ENCODE measurements at regions not wholly inside any gene's neighbourhood (a gene's known extent, or its start where the extent isn't known, plus 50 kb on each side); places are given as distances from the start of the nearest gene placed in this dataset.

GRCh38 chr5:61822584-61822983 is 483.4 kb upstream of the KIF2A start:
- TF ChIP-seq, protein P1, sequence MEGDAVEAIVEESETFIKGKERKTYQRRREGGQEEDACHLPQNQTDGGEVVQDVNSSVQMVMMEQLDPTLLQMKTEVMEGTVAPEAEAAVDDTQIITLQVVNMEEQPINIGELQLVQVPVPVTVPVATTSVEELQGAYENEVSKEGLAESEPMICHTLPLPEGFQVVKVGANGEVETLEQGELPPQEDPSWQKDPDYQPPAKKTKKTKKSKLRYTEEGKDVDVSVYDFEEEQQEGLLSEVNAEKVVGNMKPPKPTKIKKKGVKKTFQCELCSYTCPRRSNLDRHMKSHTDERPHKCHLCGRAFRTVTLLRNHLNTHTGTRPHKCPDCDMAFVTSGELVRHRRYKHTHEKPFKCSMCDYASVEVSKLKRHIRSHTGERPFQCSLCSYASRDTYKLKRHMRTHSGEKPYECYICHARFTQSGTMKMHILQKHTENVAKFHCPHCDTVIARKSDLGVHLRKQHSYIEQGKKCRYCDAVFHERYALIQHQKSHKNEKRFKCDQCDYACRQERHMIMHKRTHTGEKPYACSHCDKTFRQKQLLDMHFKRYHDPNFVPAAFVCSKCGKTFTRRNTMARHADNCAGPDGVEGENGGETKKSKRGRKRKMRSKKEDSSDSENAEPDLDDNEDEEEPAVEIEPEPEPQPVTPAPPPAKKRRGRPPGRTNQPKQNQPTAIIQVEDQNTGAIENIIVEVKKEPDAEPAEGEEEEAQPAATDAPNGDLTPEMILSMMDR (IDR thresholded peaks at IDR 0.05; ENCODE audit: low read depth, low read length) = no peak
- no peak for TF ChIP-seq MYC (IDR thresholded peaks at IDR 0.05; ENCODE audit: low read depth, low read length)
- TF ChIP-seq MAX (IDR thresholded peaks at IDR 0.05; ENCODE audit: low read depth, low read length) = no peak
- TF ChIP-seq POLR2A (IDR thresholded peaks at IDR 0.05; ENCODE audit: extremely low read depth, insufficient read length) = no peak
- no peak for DNase-seq (ENCODE audit: low read depth)
- no peak overlapping the region for H3K4me3 ChIP-seq (ENCODE audit: low read depth, low read length)

DNA sequence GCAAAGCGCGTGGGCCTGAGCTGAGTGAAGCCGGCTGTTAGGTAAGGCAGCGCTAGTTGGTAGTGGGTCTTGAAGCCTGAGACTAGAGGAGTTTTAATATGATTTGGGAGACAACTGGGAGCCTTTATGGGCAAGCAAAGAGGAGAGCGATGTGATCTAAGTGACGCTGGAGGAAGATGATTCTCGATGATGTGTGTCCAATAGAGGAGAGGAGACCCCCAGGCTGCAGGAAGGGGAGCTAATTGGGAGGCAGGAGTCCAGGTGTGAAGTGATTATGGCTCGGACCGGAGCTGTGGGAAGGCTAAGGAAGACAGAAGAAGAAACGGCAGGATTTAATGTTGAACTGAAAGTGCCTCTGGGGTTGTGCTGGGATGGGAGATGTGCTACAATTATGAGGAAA is 482.9 kb upstream of the KIF2A start:
- no peak for TF ChIP-seq MYC (IDR thresholded peaks at IDR 0.05; ENCODE audit: low read depth, low read length)
- TF ChIP-seq, protein P1 (IDR thresholded peaks at IDR 0.05; ENCODE audit: low read depth, low read length) = no peak
- TF ChIP-seq MAX (IDR thresholded peaks at IDR 0.05; ENCODE audit: low read depth, low read length) = no peak
- TF ChIP-seq POLR2A (IDR thresholded peaks at IDR 0.05; ENCODE audit: extremely low read depth, insufficient read length) = no peak
- DNase-seq (ENCODE audit: low read depth) = no peak
- H3K4me3 ChIP-seq (ENCODE audit: low read depth, low read length) = no peak overlapping the region

- no peak overlapping the region for H3K4me3 ChIP-seq (ENCODE audit: low read depth, low read length)
- TF ChIP-seq, protein P1 (IDR thresholded peaks at IDR 0.05; ENCODE audit: low read depth, low read length) = no peak
- TF ChIP-seq POLR2A (IDR thresholded peaks at IDR 0.05; ENCODE audit: extremely low read depth, insufficient read length) (no peak), MYC (IDR thresholded peaks at IDR 0.05; ENCODE audit: low read depth, low read length) (no peak), MAX (IDR thresholded peaks at IDR 0.05; ENCODE audit: low read depth, low read length) (no peak)
- no peak for DNase-seq (ENCODE audit: low read depth)
Observed at GRCh38 chr5:61823781-61824180, 482.2 kb upstream of the KIF2A start.

GRCh38 chr5:61824396-61824795 is 481.6 kb upstream of the KIF2A start:
- TF ChIP-seq MYC (IDR thresholded peaks at IDR 0.05; ENCODE audit: low read depth, low read length) (no peak), MAX (IDR thresholded peaks at IDR 0.05; ENCODE audit: low read depth, low read length) (no peak), POLR2A (IDR thresholded peaks at IDR 0.05; ENCODE audit: extremely low read depth, insufficient read length) (no peak)
- TF ChIP-seq, protein P1 (IDR thresholded peaks at IDR 0.05; ENCODE audit: low read depth, low read length) = no peak
- H3K4me3 ChIP-seq (ENCODE audit: low read depth, low read length) = no peak overlapping the region
- DNase-seq (ENCODE audit: low read depth) = peak; percentile 8

GRCh38 chr5:61827445-61827975 is 478.5 kb upstream of the KIF2A start:
- no peak for DNase-seq (ENCODE audit: low read depth)
- TF ChIP-seq MYC (IDR thresholded peaks at IDR 0.05; ENCODE audit: low read depth, low read length) (no peak), MAX (IDR thresholded peaks at IDR 0.05; ENCODE audit: low read depth, low read length) (no peak), POLR2A (IDR thresholded peaks at IDR 0.05; ENCODE audit: extremely low read depth, insufficient read length) (no peak)
- TF ChIP-seq, protein P1 (IDR thresholded peaks at IDR 0.05; ENCODE audit: low read depth, low read length) = no peak
- no peak overlapping the region for H3K4me3 ChIP-seq (ENCODE audit: low read depth, low read length)

Data from NB4 (cell line).